GM12872 (cell line): ENCODE measurements at regions not wholly inside any gene's neighbourhood (a gene's known extent, or its start where the extent isn't known, plus 50 kb on each side); places are given as distances from the start of the nearest gene placed in this dataset.

Experiments
- TF ChIP-seq, protein P1 (sequence below): IDR thresholded peaks from 3 replicates; pipeline ENCODE4 v1.5.1; 2011; ENCODE audit warnings: low read depth, mild to moderate bottlenecking, low read length, moderate library complexity; ENCODE audit not compliant: insufficient read depth

DNA sequence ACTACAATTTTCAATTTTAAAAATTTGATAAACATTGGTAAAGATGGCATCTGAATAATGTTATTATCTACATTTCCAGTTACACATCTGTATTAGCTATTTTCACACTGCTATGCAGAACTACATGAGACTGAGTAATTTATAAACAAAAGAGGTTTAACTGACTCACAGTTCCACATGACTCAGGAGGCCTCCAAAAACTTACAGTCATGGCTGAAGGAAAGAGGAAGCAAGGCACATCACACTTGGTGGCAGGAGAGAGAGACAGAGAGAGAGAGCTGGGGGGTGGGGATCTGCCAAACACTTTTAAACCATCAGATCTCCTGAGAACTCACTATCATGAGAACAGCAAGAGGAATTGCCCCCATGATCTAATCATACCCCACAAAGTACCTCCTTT lies 850.0 kb downstream of the LTN1 start:
- TF ChIP-seq, protein P1, sequence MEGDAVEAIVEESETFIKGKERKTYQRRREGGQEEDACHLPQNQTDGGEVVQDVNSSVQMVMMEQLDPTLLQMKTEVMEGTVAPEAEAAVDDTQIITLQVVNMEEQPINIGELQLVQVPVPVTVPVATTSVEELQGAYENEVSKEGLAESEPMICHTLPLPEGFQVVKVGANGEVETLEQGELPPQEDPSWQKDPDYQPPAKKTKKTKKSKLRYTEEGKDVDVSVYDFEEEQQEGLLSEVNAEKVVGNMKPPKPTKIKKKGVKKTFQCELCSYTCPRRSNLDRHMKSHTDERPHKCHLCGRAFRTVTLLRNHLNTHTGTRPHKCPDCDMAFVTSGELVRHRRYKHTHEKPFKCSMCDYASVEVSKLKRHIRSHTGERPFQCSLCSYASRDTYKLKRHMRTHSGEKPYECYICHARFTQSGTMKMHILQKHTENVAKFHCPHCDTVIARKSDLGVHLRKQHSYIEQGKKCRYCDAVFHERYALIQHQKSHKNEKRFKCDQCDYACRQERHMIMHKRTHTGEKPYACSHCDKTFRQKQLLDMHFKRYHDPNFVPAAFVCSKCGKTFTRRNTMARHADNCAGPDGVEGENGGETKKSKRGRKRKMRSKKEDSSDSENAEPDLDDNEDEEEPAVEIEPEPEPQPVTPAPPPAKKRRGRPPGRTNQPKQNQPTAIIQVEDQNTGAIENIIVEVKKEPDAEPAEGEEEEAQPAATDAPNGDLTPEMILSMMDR: no peak

DNA sequence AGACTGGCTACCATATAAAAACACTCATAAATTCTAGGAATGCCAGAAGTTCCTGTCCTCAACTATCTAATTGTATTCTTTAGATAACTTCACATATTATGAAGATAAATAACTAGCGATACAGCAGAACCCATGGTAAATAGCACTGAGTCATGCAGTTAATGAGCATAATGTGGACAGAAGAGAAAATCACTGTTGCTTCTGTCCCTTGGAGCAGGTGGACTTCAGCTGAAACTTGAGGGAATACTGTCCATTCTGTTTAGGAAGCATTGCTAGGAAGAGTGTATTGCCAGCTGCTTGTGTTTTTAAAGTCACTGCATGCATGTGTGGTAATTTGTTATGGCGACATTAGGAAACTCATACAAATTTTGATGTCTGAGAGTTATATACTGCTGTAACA lies 854.4 kb downstream of the LTN1 start:
- TF ChIP-seq, protein P1: no peak

DNA sequence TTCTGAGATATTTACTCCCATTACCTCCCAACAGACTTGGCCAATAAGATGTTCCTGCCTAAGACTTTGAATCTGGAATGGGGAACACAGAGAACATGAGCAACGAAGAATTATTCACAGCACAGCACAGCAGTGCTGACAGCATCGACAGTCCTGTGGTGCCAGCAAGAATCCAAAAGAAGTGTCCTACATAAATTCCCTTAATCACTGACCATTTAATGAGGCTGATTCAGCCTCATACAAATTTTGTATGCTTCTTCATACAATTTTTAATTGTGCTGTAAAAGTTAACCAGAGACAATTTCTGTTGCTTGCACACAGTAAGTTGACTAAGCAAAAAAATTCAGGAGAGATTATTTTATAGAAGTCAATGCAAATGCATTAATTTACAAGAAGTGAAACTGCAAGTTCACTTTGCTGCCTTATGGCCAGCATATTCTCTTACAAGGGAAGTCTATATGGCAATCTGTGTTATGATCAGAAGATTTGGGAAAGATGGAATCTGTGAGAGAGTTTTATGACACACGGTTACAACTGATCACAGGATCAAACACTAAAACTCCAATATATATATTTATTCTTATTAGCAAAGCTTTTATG lies 855.9 kb downstream of the LTN1 start:
- TF ChIP-seq, protein P1: no peak

DNA sequence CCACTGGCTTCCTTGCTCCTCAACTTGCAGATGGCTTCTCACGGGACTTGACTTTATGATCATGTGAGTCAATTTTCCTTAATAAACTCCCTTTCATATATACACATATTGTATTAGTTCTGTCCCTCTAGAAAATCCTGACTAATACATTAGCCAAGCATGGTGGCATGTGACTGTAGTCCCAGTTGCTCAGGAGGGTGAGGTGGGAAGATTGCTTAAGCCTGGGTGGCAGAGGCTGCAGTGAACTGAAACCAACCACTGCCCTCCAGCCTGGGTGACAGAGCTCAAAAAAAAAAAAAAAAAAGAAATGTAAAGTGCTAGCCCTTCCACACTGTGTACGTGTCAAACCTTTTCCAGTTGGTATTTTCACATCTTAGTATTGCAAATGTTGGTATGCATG lies 857.0 kb downstream of the LTN1 start:
- TF ChIP-seq, protein P1: no peak

DNA sequence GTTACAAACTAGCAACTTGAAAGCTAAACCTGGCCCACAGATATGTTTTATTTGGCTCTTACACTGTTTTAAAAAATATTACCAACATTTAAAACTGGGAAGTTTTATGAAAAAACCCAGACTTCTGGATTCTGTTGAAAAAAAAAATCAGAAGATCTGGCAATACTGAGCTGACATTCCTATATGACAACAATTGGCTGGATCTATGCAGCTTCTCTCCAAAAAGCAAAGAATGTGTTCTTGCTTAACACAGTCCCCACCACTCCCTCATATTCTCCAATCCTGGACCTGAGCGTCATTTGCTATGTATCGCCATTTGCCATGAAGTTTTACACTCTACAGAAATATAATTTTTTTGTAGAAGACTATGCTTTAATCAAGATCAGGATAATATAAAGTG lies 859.6 kb downstream of the LTN1 start:
- TF ChIP-seq, protein P1: no peak

DNA sequence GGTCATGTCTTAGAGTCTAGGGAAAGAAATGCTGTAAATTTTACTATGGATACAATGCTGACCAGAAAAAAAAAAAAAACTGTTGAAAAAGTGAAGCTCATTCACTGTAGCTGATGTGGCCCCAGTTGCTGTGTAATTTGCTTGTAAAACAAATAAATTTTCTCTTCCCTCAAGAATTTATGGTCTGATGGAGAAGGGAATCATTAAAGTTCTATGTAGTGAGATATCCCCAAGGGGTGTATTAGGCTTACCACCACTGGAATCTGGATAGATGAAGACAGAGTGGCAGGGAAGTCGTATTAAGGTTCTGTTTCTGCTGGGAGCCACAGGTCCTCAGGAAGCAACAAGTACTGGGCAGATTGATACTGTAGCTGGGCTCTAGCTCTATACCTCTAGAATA lies 860.0 kb downstream of the LTN1 start:
- TF ChIP-seq, protein P1: no peak

DNA sequence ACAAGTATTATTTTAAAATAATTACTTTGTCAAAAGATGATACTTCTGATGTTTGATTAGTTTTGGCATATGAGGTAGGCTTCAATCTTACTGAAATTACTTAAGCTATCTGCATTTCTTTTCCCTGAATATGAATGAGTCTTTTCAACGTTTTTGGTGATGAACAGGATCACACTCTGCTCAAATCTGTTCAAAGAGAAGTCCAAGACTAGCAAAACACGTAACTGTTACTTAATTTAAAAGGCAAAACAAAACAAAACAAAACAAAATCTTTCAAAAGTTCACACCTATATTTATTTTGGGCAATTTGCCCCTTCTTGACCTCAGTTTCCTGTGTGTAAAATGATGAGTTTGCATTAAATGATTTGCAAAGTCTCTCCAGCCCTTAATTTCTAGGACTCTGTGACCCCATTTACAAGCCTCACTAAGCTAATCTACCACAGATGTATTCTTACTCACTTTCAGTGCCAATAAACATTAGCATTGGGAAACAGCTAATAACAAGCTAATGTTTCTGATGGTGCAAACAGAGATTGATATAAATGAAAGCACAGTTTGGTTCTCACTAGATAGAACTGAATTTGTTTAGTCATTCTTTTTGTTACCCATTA lies 865.4 kb downstream of the LTN1 start:
- TF ChIP-seq, protein P1: no peak
